Common myeloid progenitor, CD34-positive (primary cell): ENCODE measurements at regions not wholly inside any gene's neighbourhood (a gene's known extent, or its start where the extent isn't known, plus 50 kb on each side); places are given as distances from the start of the nearest gene placed in this dataset.

ENCODE experiments used
- CTCF ChIA-PET: fragments of 350-600 bp; sonication (Branson Sonifier 250); formaldehyde crosslinking; loops from one replicate; lab custom pipeline; 2021; ENCODE audit warnings: antibody characterized with exemption; lab: Charles Lee
- POLR2A ChIA-PET: fragments of 350-600 bp; sonication (Branson Sonifier 250); formaldehyde crosslinking; loops from one replicate; lab custom pipeline; 2021; ENCODE audit warnings: antibody characterized with exemption; lab: Charles Lee
- DNase-seq, 3 donors: peaks; one replicate each; pipeline versions ENCODE4 v3.0.0 to v3.0.0-alpha.2; 2013
- H3K27ac ChIP-seq, 2 experiments: 1 replicate in 1 of 2; 2 replicates in 1 of 2; pipeline ENCODE4 v1.7.0; 2013; ENCODE audit warnings: inconsistent platforms in 2 of 2, low read length in 2 of 2, mild to moderate bottlenecking in 2 of 2, low read depth in 1 of 2, moderate library complexity in 1 of 2; ENCODE audit not compliant: severe bottlenecking in 2 of 2, insufficient read depth in 1 of 2, poor library complexity in 1 of 2
- H3K27me3 ChIP-seq, 5 experiments: replicated peaks in 2 of 5; 1 replicate in 3 of 5; 2 replicates in 2 of 5; pipeline versions ENCODE4 v1.6.1 to v1.7.0; 2013; ENCODE audit warnings: low read length in 4 of 5, mild to moderate bottlenecking in 2 of 5, moderate library complexity in 2 of 5, inconsistent platforms in 1 of 5; ENCODE audit not compliant: insufficient read depth in 5 of 5, control insufficient read depth in 4 of 5
- H3K36me3 ChIP-seq, 4 experiments: 1 replicate in 2 of 4; 2 replicates in 2 of 4; pipeline versions ENCODE4 v1.6.1 to v1.7.0; 2013; ENCODE audit warnings: low read length in 3 of 4, control low read depth in 1 of 4, mild to moderate bottlenecking in 1 of 4; ENCODE audit not compliant: control insufficient read depth in 4 of 4, insufficient read depth in 4 of 4
- H3K4me1 ChIP-seq, 4 experiments: 1 replicate in 3 of 4; 2 replicates in 1 of 4; pipeline versions ENCODE4 v1.6.1 to v1.7.1; 2013; ENCODE audit warnings: low read length in 3 of 4, mild to moderate bottlenecking in 3 of 4, control low read depth in 1 of 4, inconsistent platforms in 1 of 4, moderate library complexity in 1 of 4; ENCODE audit not compliant: control insufficient read depth in 4 of 4, insufficient read depth in 4 of 4; ENCODE audit errors: control extremely low read depth in 1 of 4
- H3K4me3 ChIP-seq, 7 experiments: 1 replicate in 4 of 7; 2 replicates in 3 of 7; pipeline versions ENCODE4 v1.5.1 to v1.7.0; 2013; ENCODE audit warnings: mild to moderate bottlenecking in 7 of 7, low read length in 6 of 7, moderate library complexity in 6 of 7, inconsistent platforms in 2 of 7, low read depth in 2 of 7, control low read depth in 1 of 7; ENCODE audit not compliant: insufficient read depth in 4 of 7, control insufficient read depth in 1 of 7; ENCODE audit errors: extremely low read depth in 1 of 7
- H3K9me3 ChIP-seq, 5 experiments: 1 replicate in 4 of 5; 2 replicates in 1 of 5; pipeline versions ENCODE4 v1.6.1 to v1.7.1; 2013; ENCODE audit warnings: low read length in 4 of 5, mild to moderate bottlenecking in 2 of 5, inconsistent platforms in 1 of 5, low read depth in 1 of 5, moderate library complexity in 1 of 5; ENCODE audit not compliant: control insufficient read depth in 4 of 5, insufficient read depth in 2 of 5; ENCODE audit errors: control extremely low read depth in 1 of 5
- WGBS: methylation state at CpG from one replicate; pipeline ENCODE4 v1.1.5; 2013; ENCODE audit not compliant: insufficient coverage; 5-methylcytosine and 5-hydroxymethylcytosine counted together

- CTCF ChIA-PET: no interaction called here
- Histone ChIP-seq H3K4me3 (no peak overlapping the region), H3K27me3 (no peaks in the 10 kb centered on the region), H3K4me1 (no peaks in the 10 kb centered on the region), H3K9me3 (no peaks in the 10 kb centered on the region), H3K36me3 (no peaks in the 10 kb centered on the region), H3K27ac (no peak overlapping the region)
- no peak for DNase-seq
- POLR2A ChIA-PET: no interaction called here
Observed at GRCh38 chr3:22383285-22383684, 632.3 kb upstream of the ZNF385D start.

- POLR2A ChIA-PET: no interaction called here
- no CpG with 5 or more reads among the region's 2 CpGs for WGBS
- DNase-seq: no peak
Observed at GRCh38 chr3:22386107-22386506, 635.1 kb upstream of the ZNF385D start.

GRCh38 chr3:22392286-22392685 lies 641.3 kb upstream of the ZNF385D start:
- ChIA-PET POLR2A (no interaction called here), CTCF (no interaction called here)
- H3K4me1 ChIP-seq: peaks cover 0 to 1% (median 0%) of the 10 kb centered on the region in 4 experiments
- 14% methylated on average over 1 of the region's 2 CpGs for WGBS
- no peak overlapping the region for H3K4me3 ChIP-seq
- H3K27me3 ChIP-seq: peaks cover 0 to 2% (median 0%) of the 10 kb centered on the region in 5 experiments
- DNase-seq: no peak
- H3K27ac ChIP-seq: no peak overlapping the region
- H3K9me3 ChIP-seq: no peaks in the 10 kb centered on the region
- H3K36me3 ChIP-seq: no peaks in the 10 kb centered on the region

More at GRCh38 chr3:22386107-22386506, 635.1 kb upstream of the ZNF385D start:
- Histone ChIP-seq H3K27ac (no peak overlapping the region), H3K4me1 (peaks cover 0 to 1% (median 0%) of the 10 kb centered on the region in 4 experiments), H3K9me3 (no peaks in the 10 kb centered on the region), H3K36me3 (no peaks in the 10 kb centered on the region), H3K27me3 (peaks cover 0 to 2% (median 0%) of the 10 kb centered on the region in 5 experiments), H3K4me3 (no peak overlapping the region)
- CTCF ChIA-PET: no interaction called here

DNA sequence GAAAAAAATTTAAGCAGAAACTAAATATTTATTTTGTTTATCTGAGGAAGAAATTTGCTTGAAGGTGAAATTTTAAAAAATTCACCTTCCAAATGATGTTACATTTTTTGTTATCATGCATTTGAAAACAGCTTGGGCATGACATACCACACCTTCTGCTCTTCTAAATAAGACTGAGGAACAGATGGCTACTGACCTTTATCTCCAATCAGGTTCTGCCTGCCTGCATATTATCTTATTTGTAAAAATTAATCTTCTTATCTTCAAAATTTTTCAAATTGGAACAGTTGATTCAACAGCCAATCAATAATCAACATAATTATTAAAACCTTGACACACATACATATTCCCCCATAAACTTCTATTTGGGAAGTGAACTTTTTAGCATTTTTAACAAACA lies 641.8 kb upstream of the ZNF385D start:
- POLR2A ChIA-PET: no interaction called here
- no peak overlapping the region for H3K27ac ChIP-seq
- DNase-seq: no peak
- H3K4me3 ChIP-seq: no peak overlapping the region
- H3K36me3 ChIP-seq: no peaks in the 10 kb centered on the region
- peaks cover 0 to 1% (median 0%) of the 10 kb centered on the region in 4 experiments for H3K4me1 ChIP-seq
- peaks cover 0 to 2% (median 0%) of the 10 kb centered on the region in 5 experiments for H3K27me3 ChIP-seq
- no peaks in the 10 kb centered on the region for H3K9me3 ChIP-seq
- CTCF ChIA-PET: no interaction called here

- Histone ChIP-seq H3K4me1 (no peaks in the 10 kb centered on the region), H3K27ac (no peak overlapping the region), H3K36me3 (no peaks in the 10 kb centered on the region), H3K4me3 (no peak overlapping the region), H3K27me3 (no peaks in the 10 kb centered on the region), H3K9me3 (peaks cover 0 to 3% (median 0%) of the 10 kb centered on the region in 5 experiments)
- ChIA-PET POLR2A (no interaction called here), CTCF (no interaction called here)
- no peak for DNase-seq
- 50% methylated on average over 1 of the region's 4 CpGs for WGBS
Observed at GRCh38 chr3:22399566-22399965, 648.6 kb upstream of the ZNF385D start.

DNA sequence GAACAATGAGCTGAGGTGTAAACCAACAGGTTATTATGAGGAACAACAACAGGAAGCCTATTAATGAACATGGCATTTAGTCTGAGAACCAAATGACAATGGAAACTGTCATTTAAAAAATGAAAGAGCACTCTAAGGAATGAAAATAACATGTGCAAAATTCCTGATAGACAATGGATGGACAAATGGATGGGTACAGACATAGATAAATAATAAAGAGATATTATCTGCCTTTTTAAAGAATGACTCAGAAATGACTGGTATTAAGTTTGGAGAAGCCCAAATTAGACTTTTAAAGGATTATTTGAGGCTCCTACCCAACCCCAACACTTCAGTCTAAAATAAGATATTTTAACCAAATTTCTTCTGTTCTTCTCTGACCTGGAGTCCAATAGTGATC lies 650.5 kb upstream of the ZNF385D start:
- ChIA-PET POLR2A (no interaction called here), CTCF (no interaction called here)
- Histone ChIP-seq H3K9me3 (peaks cover 0 to 3% (median under 1%) of the 10 kb centered on the region in 5 experiments), H3K27ac (no peak overlapping the region), H3K4me1 (no peaks in the 10 kb centered on the region), H3K4me3 (no peak overlapping the region), H3K36me3 (no peaks in the 10 kb centered on the region), H3K27me3 (no peaks in the 10 kb centered on the region)
- no peak for DNase-seq

DNA sequence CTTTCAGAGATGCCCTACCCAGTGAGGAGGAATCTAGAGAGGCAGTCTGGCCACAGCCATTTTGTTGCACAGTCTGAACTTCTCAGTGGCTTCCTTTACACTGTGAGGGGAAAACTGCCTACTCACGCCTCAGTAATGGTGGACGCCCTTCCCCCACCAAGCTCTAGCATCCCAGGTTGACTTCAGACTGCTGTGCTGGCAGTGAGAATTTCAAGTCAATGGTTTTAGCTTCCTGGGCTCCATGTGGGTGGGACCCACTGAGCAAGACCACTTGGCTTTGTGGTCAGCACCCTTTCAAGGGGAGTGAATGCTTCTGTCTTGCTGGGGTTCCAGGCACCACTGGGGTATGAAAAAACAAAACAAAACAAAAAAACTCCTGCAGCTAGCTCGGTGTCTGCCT lies 663.2 kb upstream of the ZNF385D start:
- no peak for DNase-seq
- CTCF ChIA-PET: no interaction called here
- whole genome bisulfite sequencing: 96% methylated on average over 3 of the region's 3 CpGs
- H3K27me3 ChIP-seq: no peaks in the 10 kb centered on the region
- no peaks in the 10 kb centered on the region for H3K36me3 ChIP-seq
- no peak overlapping the region for H3K27ac ChIP-seq
- POLR2A ChIA-PET: no interaction called here
- H3K4me3 ChIP-seq: no peak overlapping the region
- H3K9me3 ChIP-seq: peaks cover 0 to 3% (median 0%) of the 10 kb centered on the region in 5 experiments
- H3K4me1 ChIP-seq: peaks cover 0 to 4% (median 0%) of the 10 kb centered on the region in 4 experiments
